GM12878 (cell line): ENCODE measurements at regions not wholly inside any gene's neighbourhood (a gene's known extent, or its start where the extent isn't known, plus 50 kb on each side); places are given as distances from the start of the nearest gene placed in this dataset.

Experiments used
- ATAC-seq: fragments of 200-7000 bp; cut with Tn5 transposase; 3 replicates; pipeline ENCODE4 v1.9.1; 2020; ENCODE audit warnings: mild to moderate bottlenecking, moderate library complexity
- BruUV-seq: library from RNA; stranded (reverse); fragments of 400-500 nt; replicated peaks from 2 replicates; lab custom pipeline; 2021; lab: Mats Ljungman, UMichigan
- CTCF ChIA-PET: fragments of 300-600 bp; sonication (Branson Sonifier 250); formaldehyde crosslinking; extraction: SDS; loops from one replicate; lab custom pipeline; 2021; ENCODE audit warnings: inconsistent platforms; lab: Yijun Ruan, JAX
- POLR2A ChIA-PET: fragments of 350-600 bp; formaldehyde crosslinking; extraction: SDS; loops from one replicate; lab custom pipeline; 2021; ENCODE audit warnings: inconsistent platforms; lab: Charles Lee
- RAD21 ChIA-PET: fragments of 300-600 bp; sonication (Branson Sonifier 250); formaldehyde crosslinking; loops from one replicate; lab custom pipeline; 2023; ENCODE audit warnings: antibody characterized with exemption; ENCODE audit not compliant: unreplicated experiment; lab: Charles Lee
- SMC1A ChIA-PET: fragments of 300-600 bp; sonication (Branson Sonifier 250); formaldehyde crosslinking; loops from one replicate; lab custom pipeline; 2023; ENCODE audit not compliant: unreplicated experiment, uncharacterized antibody; lab: Charles Lee
- DNase-seq: peaks from one replicate; pipeline ENCODE4 v3.0.0-alpha.2; 2011; ENCODE audit warnings: low read depth, low spot score
- FAIRE-seq: peaks from 3 replicates; lab custom pipeline; 2011; peaks lifted over from hg19 to GRCh38; lab: Jason Lieb, UNC
- H2AFZ ChIP-seq: 2 replicates; pipeline ENCODE4 v1.6.0; 2011; ENCODE audit warnings: low read depth, low read length, control low read depth; ENCODE audit not compliant: control insufficient read depth
- H3K27ac ChIP-seq: 2 replicates; pipeline ENCODE4 v1.5.1; 2011; ENCODE audit warnings: control low read depth; ENCODE audit not compliant: control insufficient read depth, insufficient read depth
- H3K27me3 ChIP-seq, 2 experiments: replicated peaks in 1 of 2; 2 replicates each; pipeline versions ENCODE4 v1.6.0 to v1.6.1; 2011; ENCODE audit warnings: low read length in 1 of 2; ENCODE audit not compliant: control insufficient read depth in 2 of 2, insufficient read depth in 2 of 2
- H3K36me3 ChIP-seq, 2 experiments: 2 replicates each; pipeline ENCODE4 v1.5.1; 2011; ENCODE audit warnings: low read length in 1 of 2; ENCODE audit not compliant: control insufficient read depth in 2 of 2, insufficient read depth in 2 of 2
- H3K4me1 ChIP-seq: 2 replicates; pipeline ENCODE4 v1.6.1; 2011; ENCODE audit warnings: mild to moderate bottlenecking, low read length, moderate library complexity, mixed read lengths; ENCODE audit not compliant: control insufficient read depth, insufficient read depth
- H3K4me2 ChIP-seq: 2 replicates; pipeline ENCODE4 v1.6.0; 2011; ENCODE audit warnings: control low read depth; ENCODE audit not compliant: control insufficient read depth, insufficient read depth
- H3K4me3 ChIP-seq: fragments of 200-600 bp; sonication (generic); 2 replicates; pipeline ENCODE4 v1.5.1; 2016
- H3K79me2 ChIP-seq: 2 replicates; pipeline ENCODE4 v1.6.0; 2011; ENCODE audit warnings: low read length; ENCODE audit not compliant: control insufficient read depth, insufficient read depth
- H3K9ac ChIP-seq: 2 replicates; pipeline ENCODE4 v1.8.0; 2011; ENCODE audit warnings: low read length, control low read depth, mixed read lengths; ENCODE audit not compliant: control insufficient read depth, insufficient read depth
- H3K9me3 ChIP-seq: replicated peaks from 3 replicates; pipeline ENCODE4 v1.5.1; 2011; ENCODE audit warnings: mild to moderate bottlenecking, low read length; ENCODE audit not compliant: control insufficient read depth, insufficient read depth
- H4K20me1 ChIP-seq: 2 replicates; pipeline ENCODE4 v1.6.0; 2011; ENCODE audit not compliant: control insufficient read depth, insufficient read depth
- ATF7 ChIP-seq: fragments of 450-650 bp; IDR thresholded peaks from 2 replicates; pipeline ENCODE4 v1.6.1; 2016; ENCODE audit warnings: low read depth, mild to moderate bottlenecking
- BACH1 ChIP-seq: fragments of 450-650 bp; IDR thresholded peaks from 2 replicates; pipeline ENCODE4 v1.6.1; 2017; ENCODE audit warnings: mild to moderate bottlenecking, borderline replicate concordance
- BMI1 ChIP-seq: fragments of 450-650 bp; IDR thresholded peaks from 2 replicates; pipeline ENCODE4 v1.6.1; 2016; ENCODE audit warnings: mild to moderate bottlenecking, moderate library complexity, borderline replicate concordance
- EP300 ChIP-seq, 2 experiments: fragments of 150-350 bp in 1 of 2; IDR thresholded peaks; 2 replicates each; pipeline ENCODE4 v1.6.1; 2011 to 2012; ENCODE audit warnings: low read depth in 2 of 2, low read length in 2 of 2, borderline replicate concordance in 1 of 2, improper control_type of control experiment in 1 of 2, inconsistent platforms in 1 of 2; ENCODE audit not compliant: control insufficient read depth in 1 of 2
- GABPA ChIP-seq: IDR thresholded peaks from 2 replicates; pipeline ENCODE4 v1.6.1; 2014; ENCODE audit warnings: antibody characterized with exemption, low read depth, mild to moderate bottlenecking, inconsistent platforms
- JUND ChIP-seq: IDR thresholded peaks from 2 replicates; pipeline ENCODE4 v1.6.1; 2012; ENCODE audit warnings: low read depth, mild to moderate bottlenecking, low read length, improper control_type of control experiment, moderate library complexity
- RAD51 ChIP-seq: fragments of 450-650 bp; IDR thresholded peaks from 2 replicates; pipeline ENCODE4 v1.6.1; 2016; ENCODE audit warnings: moderate library complexity, mild to moderate bottlenecking, inconsistent platforms
- RBBP5 ChIP-seq: fragments of 200-600 bp; sonication (generic); conservative IDR thresholded peaks from 2 replicates; pipeline ENCODE4 v1.6.1; 2016
- RFX5 ChIP-seq: IDR thresholded peaks from 2 replicates; pipeline ENCODE4 v1.6.1; 2011; ENCODE audit warnings: low read depth, low read length, improper control_type of control experiment
- SIX5 ChIP-seq: IDR thresholded peaks from 2 replicates; pipeline ENCODE4 v1.6.1; 2011; ENCODE audit warnings: mild to moderate bottlenecking, low read depth, low read length, moderate library complexity; ENCODE audit not compliant: severe bottlenecking
- SMAD5 ChIP-seq: IDR thresholded peaks from 2 replicates; pipeline ENCODE4 v1.6.1; 2016; ENCODE audit warnings: antibody characterized with exemption, low read depth
- SMARCA5 ChIP-seq: fragments of 450-650 bp; IDR thresholded peaks from 2 replicates; pipeline ENCODE4 v1.6.1; 2017; ENCODE audit warnings: mild to moderate bottlenecking
- SPI1 ChIP-seq: IDR thresholded peaks from 2 replicates; pipeline ENCODE4 v1.6.1; 2011; ENCODE audit warnings: low read depth, mild to moderate bottlenecking, low read length, moderate library complexity, borderline replicate concordance; ENCODE audit not compliant: insufficient read depth
- STAT1 ChIP-seq: fragments of 450-650 bp; conservative IDR thresholded peaks from 2 replicates; pipeline ENCODE4 v1.6.1; 2014; ENCODE audit warnings: antibody characterized with exemption, mild to moderate bottlenecking
- TARDBP ChIP-seq: IDR thresholded peaks from 2 replicates; pipeline ENCODE4 v1.6.1; 2016; ENCODE audit warnings: borderline replicate concordance
- USF2 ChIP-seq: IDR thresholded peaks from 2 replicates; pipeline ENCODE4 v1.6.1; 2011; ENCODE audit warnings: low read depth, low read length, improper control_type of control experiment, borderline replicate concordance
- YBX1 ChIP-seq: fragments of 450-650 bp; IDR thresholded peaks from 2 replicates; pipeline ENCODE4 v1.6.1; 2016; ENCODE audit warnings: antibody characterized with exemption
- ZNF622 ChIP-seq: fragments of 450-650 bp; IDR thresholded peaks from 2 replicates; pipeline ENCODE4 v1.6.1; 2017; ENCODE audit warnings: mild to moderate bottlenecking, inconsistent platforms
- ZSCAN29 ChIP-seq: fragments of 450-650 bp; IDR thresholded peaks from 2 replicates; pipeline ENCODE4 v1.6.1; 2017; ENCODE audit warnings: mild to moderate bottlenecking, moderate library complexity
- WGBS: methylation state at CpG from one replicate; pipeline ENCODE4 v1.1.6; 2016; ENCODE audit warnings: low lambda C conversion rate; ENCODE audit not compliant: insufficient replicate concordance, insufficient coverage; ENCODE audit errors: missing lambda C conversion rate; 5-methylcytosine and 5-hydroxymethylcytosine counted together
- in situ Hi-C: fragments of 300-500 bp; cut with MboI; formaldehyde crosslinking; loops from 9 replicates; pipeline ENCODE4 v1.14.3; 2018; ENCODE audit warnings: mixed read lengths
- intact Hi-C: fragments of 100-400 bp; cut with micrococcal nuclease; formaldehyde crosslinking; loops from one replicate; pipeline ENCODE4 v1.14.2; 2022; ENCODE audit not compliant: unreplicated experiment
- TF ChIP-seq, protein P1 (sequence below): fragments of 450-650 bp; IDR thresholded peaks from 2 replicates; pipeline ENCODE4 v1.6.1; 2018; ENCODE audit warnings: mild to moderate bottlenecking, low read depth, moderate library complexity; ENCODE audit not compliant: partially characterized antibody
- TF ChIP-seq, protein P2 (sequence below): IDR thresholded peaks from 2 replicates; pipeline ENCODE4 v1.6.1; 2012; ENCODE audit warnings: low read length, inconsistent platforms

DNA sequence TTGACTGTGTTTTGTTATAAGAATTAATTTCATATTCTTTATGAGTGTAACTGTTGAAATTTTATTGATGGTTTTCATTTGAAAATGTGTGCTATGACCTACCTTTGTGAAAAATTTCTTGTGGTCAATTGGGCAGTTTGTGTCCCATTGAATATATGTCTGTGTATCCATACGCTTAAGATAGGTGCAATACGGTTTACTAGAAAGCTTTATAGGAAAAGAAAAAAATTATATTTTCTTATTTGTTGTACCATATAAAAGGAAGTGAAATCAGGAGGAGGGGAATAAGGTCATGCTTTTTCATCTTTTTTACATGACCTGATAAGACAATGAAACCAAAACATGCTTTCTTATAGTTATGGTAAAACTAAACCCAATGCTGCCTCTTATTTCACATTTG lies 807.7 kb downstream of the USP25 start (continued):
- TF ChIP-seq, protein P1, sequence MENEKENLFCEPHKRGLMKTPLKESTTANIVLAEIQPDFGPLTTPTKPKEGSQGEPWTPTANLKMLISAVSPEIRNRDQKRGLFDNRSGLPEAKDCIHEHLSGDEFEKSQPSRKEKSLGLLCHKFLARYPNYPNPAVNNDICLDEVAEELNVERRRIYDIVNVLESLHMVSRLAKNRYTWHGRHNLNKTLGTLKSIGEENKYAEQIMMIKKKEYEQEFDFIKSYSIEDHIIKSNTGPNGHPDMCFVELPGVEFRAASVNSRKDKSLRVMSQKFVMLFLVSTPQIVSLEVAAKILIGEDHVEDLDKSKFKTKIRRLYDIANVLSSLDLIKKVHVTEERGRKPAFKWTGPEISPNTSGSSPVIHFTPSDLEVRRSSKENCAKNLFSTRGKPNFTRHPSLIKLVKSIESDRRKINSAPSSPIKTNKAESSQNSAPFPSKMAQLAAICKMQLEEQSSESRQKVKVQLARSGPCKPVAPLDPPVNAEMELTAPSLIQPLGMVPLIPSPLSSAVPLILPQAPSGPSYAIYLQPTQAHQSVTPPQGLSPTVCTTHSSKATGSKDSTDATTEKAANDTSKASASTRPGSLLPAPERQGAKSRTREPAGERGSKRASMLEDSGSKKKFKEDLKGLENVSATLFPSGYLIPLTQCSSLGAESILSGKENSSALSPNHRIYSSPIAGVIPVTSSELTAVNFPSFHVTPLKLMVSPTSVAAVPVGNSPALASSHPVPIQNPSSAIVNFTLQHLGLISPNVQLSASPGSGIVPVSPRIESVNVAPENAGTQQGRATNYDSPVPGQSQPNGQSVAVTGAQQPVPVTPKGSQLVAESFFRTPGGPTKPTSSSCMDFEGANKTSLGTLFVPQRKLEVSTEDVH, result no peak
- no peak for TF ChIP-seq RBBP5
- no peak for TF ChIP-seq JUND
- no peak for TF ChIP-seq SIX5
- no peak for TF ChIP-seq SMARCA5
- no peak for TF ChIP-seq SMAD5
- no peak for TF ChIP-seq BMI1
- TF ChIP-seq, all 136 proteins: peak for 0

DNA sequence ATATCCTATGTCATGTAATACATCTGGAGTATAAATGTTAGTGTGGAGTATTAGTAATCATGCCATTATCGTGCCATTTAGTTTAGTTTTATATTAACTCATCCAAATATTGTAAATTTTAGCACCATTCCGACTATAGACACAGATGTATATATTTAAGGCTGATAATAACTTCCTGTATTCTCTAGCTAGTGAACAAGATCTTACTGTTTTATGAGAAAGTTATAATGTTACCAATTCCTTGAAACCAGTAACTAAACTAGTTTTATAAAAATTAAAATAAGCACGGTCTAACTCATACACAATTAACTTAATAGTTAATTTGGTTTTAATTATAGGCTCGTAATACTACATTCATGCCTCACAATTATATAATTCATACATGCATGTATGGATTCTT lies 808.6 kb downstream of the USP25 start:
- no peak overlapping the region for H3K9ac ChIP-seq
- RAD21 ChIA-PET, result no interaction called here
- no peaks in the 10 kb centered on the region for H4K20me1 ChIP-seq
- no peak overlapping the region for H3K4me3 ChIP-seq
- no TSS peak for BruUV-seq
- no peaks in the 10 kb centered on the region for H3K36me3 ChIP-seq
- CTCF ChIA-PET, result no interaction called here
- H3K27me3 ChIP-seq, result no peaks in the 10 kb centered on the region
- intact Hi-C loops (no loop called here), in situ Hi-C loops (no loop called here)
- no peak for FAIRE-seq
- H3K27ac ChIP-seq, result no peak overlapping the region
- no peaks in the 10 kb centered on the region for H3K4me1 ChIP-seq
- ATAC-seq, result no peak
- H3K4me2 ChIP-seq, result no peak overlapping the region
- H2AFZ ChIP-seq, result no peak overlapping the region
- no peaks in the 10 kb centered on the region for H3K79me2 ChIP-seq
- no peak for DNase-seq
- SMC1A ChIA-PET, result no interaction called here
- WGBS, result 7% methylated on average over 4 of the region's 4 CpGs
- no peaks in the 10 kb centered on the region for H3K9me3 ChIP-seq
- POLR2A ChIA-PET, result no interaction called here
- TF ChIP-seq ZNF622 (no peak), ATF7 (no peak), STAT1 (no peak), ZSCAN29 (no peak), USF2 (no peak), YBX1 (no peak), RFX5 (no peak), EP300 (IDR thresholded peaks at IDR 0.05; ENCODE audit: borderline replicate concordance in 1 of 2, control insufficient read depth in 1 of 2, low read depth in 2 of 2, low read length in 2 of 2) (no peak), BACH1 (no peak), RAD51 (no peak), BMI1 (no peak), GABPA (no peak), TARDBP (no peak), SPI1 (no peak)
- TF ChIP-seq, protein P2, sequence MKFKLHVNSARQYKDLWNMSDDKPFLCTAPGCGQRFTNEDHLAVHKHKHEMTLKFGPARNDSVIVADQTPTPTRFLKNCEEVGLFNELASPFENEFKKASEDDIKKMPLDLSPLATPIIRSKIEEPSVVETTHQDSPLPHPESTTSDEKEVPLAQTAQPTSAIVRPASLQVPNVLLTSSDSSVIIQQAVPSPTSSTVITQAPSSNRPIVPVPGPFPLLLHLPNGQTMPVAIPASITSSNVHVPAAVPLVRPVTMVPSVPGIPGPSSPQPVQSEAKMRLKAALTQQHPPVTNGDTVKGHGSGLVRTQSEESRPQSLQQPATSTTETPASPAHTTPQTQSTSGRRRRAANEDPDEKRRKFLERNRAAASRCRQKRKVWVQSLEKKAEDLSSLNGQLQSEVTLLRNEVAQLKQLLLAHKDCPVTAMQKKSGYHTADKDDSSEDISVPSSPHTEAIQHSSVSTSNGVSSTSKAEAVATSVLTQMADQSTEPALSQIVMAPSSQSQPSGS, result no peak
